H1 (cell line): ENCODE measurements at regions not wholly inside any gene's neighbourhood (a gene's known extent, or its start where the extent isn't known, plus 50 kb on each side); places are given as distances from the start of the nearest gene placed in this dataset.

Source experiments
- CTCF ChIA-PET: fragments of 300-600 bp; sonication (Branson Sonifier 250); formaldehyde crosslinking; loops from one replicate; lab custom pipeline; 2021; ENCODE audit not compliant: partially characterized antibody; lab: Charles Lee
- POLR2A ChIA-PET: fragments of 300-600 bp; sonication (Branson Sonifier 250); formaldehyde crosslinking; loops from one replicate; lab custom pipeline; 2021; ENCODE audit warnings: inconsistent platforms; ENCODE audit not compliant: partially characterized antibody; lab: Charles Lee
- DNase-seq, 2 experiments: peaks; one replicate each; pipeline versions ENCODE4 v3.0.0 to v3.0.0-alpha.2; 2010 to 2022; ENCODE audit warnings: low spot score in 2 of 2, low read depth in 1 of 2, mixed read lengths in 1 of 2
- FAIRE-seq: peaks from 2 replicates; lab custom pipeline; 2011; peaks lifted over from hg19 to GRCh38; lab: Jason Lieb, UNC
- H2AFZ ChIP-seq: 2 replicates; pipeline ENCODE4 v1.8.1; 2012; ENCODE audit warnings: low read length, inconsistent platforms
- H2AK5ac ChIP-seq: 2 replicates; pipeline ENCODE4 v1.6.1; 2013; ENCODE audit warnings: low read depth, low read length
- H2BK120ac ChIP-seq: replicated peaks from 2 replicates; pipeline ENCODE3; 2013; ENCODE audit warnings: low read depth, low read length, inconsistent platforms
- H2BK12ac ChIP-seq: 2 replicates; pipeline ENCODE4 v1.6.1; 2013; ENCODE audit warnings: low read depth, low read length
- H2BK15ac ChIP-seq: 2 replicates; pipeline ENCODE4 v1.6.1; 2013; ENCODE audit warnings: low read length
- H2BK20ac ChIP-seq: 2 replicates; pipeline ENCODE4 v1.6.1; 2013; ENCODE audit warnings: low read length
- H2BK5ac ChIP-seq: 2 replicates; pipeline ENCODE4 v1.6.1; 2013; ENCODE audit warnings: low read depth, low read length
- H3K14ac ChIP-seq: 2 replicates; pipeline ENCODE4 v1.6.1; 2013; ENCODE audit warnings: inconsistent platforms; ENCODE audit not compliant: insufficient read length
- H3K18ac ChIP-seq: 2 replicates; pipeline ENCODE4 v1.6.1; 2013; ENCODE audit warnings: low read length; ENCODE audit errors: extremely low read depth
- H3K23ac ChIP-seq: 2 replicates; pipeline ENCODE4 v1.6.1; 2013; ENCODE audit warnings: inconsistent platforms; ENCODE audit not compliant: insufficient read length
- H3K23me2 ChIP-seq: 2 replicates; pipeline ENCODE4 v1.6.1; 2013; ENCODE audit warnings: low read depth, low read length
- H3K27ac ChIP-seq: 2 replicates; pipeline ENCODE4 v1.6.1; 2011; ENCODE audit warnings: low read depth, low read length, inconsistent platforms
- H3K27me3 ChIP-seq, 4 experiments: replicated peaks in 1 of 4; 1 replicate in 1 of 4; 2 replicates in 3 of 4; pipeline versions ENCODE4 v1.6.1 to v1.8.1; 2011 to 2013; ENCODE audit warnings: low read length in 3 of 4, mild to moderate bottlenecking in 3 of 4, inconsistent platforms in 2 of 4, mixed read lengths in 2 of 4, moderate library complexity in 1 of 4; ENCODE audit not compliant: control insufficient read depth in 3 of 4, insufficient read depth in 3 of 4; ENCODE audit errors: extremely low read depth in 1 of 4
- H3K36me3 ChIP-seq, 4 experiments: 2 replicates each; pipeline versions ENCODE4 v1.6.1 to v1.8.1; 2011 to 2013; ENCODE audit warnings: mild to moderate bottlenecking in 4 of 4, low read length in 3 of 4, moderate library complexity in 2 of 4, control low read depth in 1 of 4, inconsistent platforms in 1 of 4; ENCODE audit not compliant: insufficient read depth in 4 of 4, control insufficient read depth in 2 of 4
- H3K4ac ChIP-seq: replicated peaks from 2 replicates; pipeline ENCODE3; 2013; ENCODE audit warnings: low read length, low read depth, mixed read lengths, inconsistent platforms; ENCODE audit not compliant: insufficient read length
- H3K4me1 ChIP-seq, 4 experiments: replicated peaks in 1 of 4; 1 replicate in 1 of 4; 2 replicates in 3 of 4; pipeline versions ENCODE4 v1.6.1 to v1.8.1; 2011 to 2013; ENCODE audit warnings: low read length in 3 of 4, inconsistent platforms in 2 of 4, mixed read lengths in 1 of 4; ENCODE audit not compliant: insufficient read depth in 4 of 4, control insufficient read depth in 3 of 4
- H3K4me2 ChIP-seq, 2 experiments: 2 replicates each; pipeline versions ENCODE4 v1.6.1 to v1.8.1; 2011 to 2013; ENCODE audit warnings: low read depth in 2 of 2, low read length in 2 of 2, control low read depth in 1 of 2, inconsistent platforms in 1 of 2, mild to moderate bottlenecking in 1 of 2; ENCODE audit not compliant: insufficient read depth in 1 of 2
- H3K4me3 ChIP-seq, 4 experiments: fragments of 200-600, 300-600 bp in 1 of 4; sonication (generic), shearing (Covaris generic), sonication (Bioruptor Twin) in 1 of 4; 2 replicates each; pipeline versions ENCODE4 v1.5.1 to v1.8.1; 2011 to 2016; ENCODE audit warnings: low read length in 4 of 4, low read depth in 3 of 4, control low read depth in 2 of 4, inconsistent platforms in 2 of 4, mild to moderate bottlenecking in 2 of 4, mixed read lengths in 1 of 4, moderate library complexity in 1 of 4; ENCODE audit not compliant: insufficient read depth in 2 of 4; ENCODE audit errors: extremely low read depth in 1 of 4
- H3K56ac ChIP-seq: replicated peaks from 2 replicates; pipeline ENCODE3; 2013; ENCODE audit warnings: low read depth, mild to moderate bottlenecking, mixed read lengths, low read length, inconsistent platforms; ENCODE audit not compliant: insufficient read length
- H3K79me1 ChIP-seq: 2 replicates; pipeline ENCODE4 v1.6.1; 2013; ENCODE audit warnings: low read depth, low read length, control low read depth
- H3K79me2 ChIP-seq, 2 experiments: 2 replicates each; pipeline versions ENCODE4 v1.6.1 to v1.8.1; 2012 to 2013; ENCODE audit warnings: low read length in 2 of 2, mild to moderate bottlenecking in 2 of 2, inconsistent platforms in 1 of 2; ENCODE audit not compliant: insufficient read depth in 2 of 2, control insufficient read depth in 1 of 2
- H3K9ac ChIP-seq, 4 experiments: replicated peaks in 1 of 4; 1 replicate in 1 of 4; 2 replicates in 3 of 4; pipeline versions ENCODE4 v1.6.1 to v1.8.1; 2011 to 2013; ENCODE audit warnings: low read depth in 3 of 4, low read length in 3 of 4, control low read depth in 2 of 4, mild to moderate bottlenecking in 2 of 4, moderate library complexity in 2 of 4, inconsistent platforms in 1 of 4; ENCODE audit errors: extremely low read depth in 1 of 4
- H3K9me3 ChIP-seq, 2 experiments: 2 replicates each; pipeline versions ENCODE4 v1.6.1 to v1.8.1; 2012 to 2013; ENCODE audit warnings: mild to moderate bottlenecking in 2 of 2, moderate library complexity in 2 of 2, control low read depth in 1 of 2, inconsistent platforms in 1 of 2, low read depth in 1 of 2, low read length in 1 of 2, mixed read lengths in 1 of 2; ENCODE audit not compliant: insufficient read depth in 2 of 2
- H4K20me1 ChIP-seq, 2 experiments: replicated peaks in 1 of 2; 2 replicates each; pipeline versions ENCODE3 to v1.8.1; 2011 to 2013; ENCODE audit warnings: inconsistent platforms in 2 of 2, low read length in 2 of 2, mild to moderate bottlenecking in 1 of 2; ENCODE audit not compliant: insufficient read depth in 2 of 2, control insufficient read depth in 1 of 2
- H4K5ac ChIP-seq: 2 replicates; pipeline ENCODE4 v1.6.1; 2013; ENCODE audit warnings: low read length, low read depth, mixed read lengths, inconsistent platforms; ENCODE audit not compliant: insufficient read length
- H4K8ac ChIP-seq: 2 replicates; pipeline ENCODE4 v1.8.0; 2013; ENCODE audit warnings: mild to moderate bottlenecking, moderate library complexity, low read length, inconsistent platforms; ENCODE audit not compliant: insufficient read depth; ENCODE audit errors: extremely low read depth
- H4K91ac ChIP-seq: replicated peaks from 2 replicates; pipeline ENCODE3; 2013; ENCODE audit warnings: low read length, mixed read lengths, inconsistent platforms; ENCODE audit not compliant: insufficient read length
- CHD2 ChIP-seq: IDR thresholded peaks from 2 replicates; pipeline ENCODE4 v1.6.1; 2012; ENCODE audit warnings: low read length, improper control_type of control experiment
- EGR1 ChIP-seq: IDR thresholded peaks from 2 replicates; pipeline ENCODE4 v1.6.1; 2011; ENCODE audit warnings: low read depth, low read length, borderline replicate concordance
- GABPA ChIP-seq: IDR thresholded peaks from 2 replicates; pipeline ENCODE4 v1.6.1; 2011; ENCODE audit warnings: mild to moderate bottlenecking, low read length, moderate library complexity, borderline replicate concordance; ENCODE audit not compliant: insufficient read depth
- RNF2 ChIP-seq: fragments of 200-900, 300-1000 bp; sonication (generic); IDR thresholded peaks from 2 replicates; pipeline ENCODE4 v1.7.1; 2016; ENCODE audit warnings: borderline replicate concordance, low read depth, mild to moderate bottlenecking, antibody characterized with exemption, low read length; ENCODE audit not compliant: poor library complexity, severe bottlenecking; ENCODE audit errors: missing control alignments
- SAP30 ChIP-seq: fragments of 300-600 bp; sonication (generic); IDR thresholded peaks from 2 replicates; pipeline ENCODE4 v1.7.1; 2012; ENCODE audit warnings: low read length, moderate library complexity, mild to moderate bottlenecking, inconsistent platforms; ENCODE audit not compliant: insufficient read depth, insufficient replicate concordance
- SP2 ChIP-seq: IDR thresholded peaks from 2 replicates; pipeline ENCODE4 v1.6.1; 2012; ENCODE audit warnings: mild to moderate bottlenecking, low read length, inconsistent platforms
- SP4 ChIP-seq: IDR thresholded peaks from 2 replicates; pipeline ENCODE4 v1.6.1; 2012; ENCODE audit warnings: low read length, inconsistent platforms
- SRF ChIP-seq: IDR thresholded peaks from 2 replicates; pipeline ENCODE4 v1.6.1; 2011; ENCODE audit warnings: mild to moderate bottlenecking, low read depth, low read length, moderate library complexity
- SUZ12 ChIP-seq: fragments of 200-600 bp; sonication (generic); IDR thresholded peaks from 2 replicates; pipeline ENCODE4 v1.6.1; 2012; ENCODE audit warnings: mild to moderate bottlenecking, inconsistent platforms, low read length, moderate library complexity, mixed read lengths
- TEAD4 ChIP-seq: IDR thresholded peaks from 2 replicates; pipeline ENCODE4 v1.6.1; 2012; ENCODE audit warnings: low read depth, low read length, inconsistent platforms, mixed read lengths
- ZNF274 ChIP-seq: IDR thresholded peaks from 2 replicates; pipeline ENCODE4 v1.7.0; 2012; ENCODE audit warnings: low read length, borderline replicate concordance; ENCODE audit errors: extremely low read depth
- WGBS, 2 experiments: shearing (Covaris generic) in 1 of 2; methylation state at CpG; one replicate each; pipeline versions ENCODE4 v1.1.6 to v1.1.7; 2013 to 2015; ENCODE audit warnings: low lambda C conversion rate in 2 of 2, mixed read lengths in 2 of 2, inconsistent platforms in 1 of 2, low coverage in 1 of 2, missing lambda C conversion rate in 1 of 2; ENCODE audit not compliant: insufficient replicate concordance in 2 of 2, insufficient coverage in 1 of 2, insufficient read length in 1 of 2; ENCODE audit errors: extremely low coverage in 1 of 2, missing lambda C conversion rate in 1 of 2; 5-methylcytosine and 5-hydroxymethylcytosine counted together

DNA sequence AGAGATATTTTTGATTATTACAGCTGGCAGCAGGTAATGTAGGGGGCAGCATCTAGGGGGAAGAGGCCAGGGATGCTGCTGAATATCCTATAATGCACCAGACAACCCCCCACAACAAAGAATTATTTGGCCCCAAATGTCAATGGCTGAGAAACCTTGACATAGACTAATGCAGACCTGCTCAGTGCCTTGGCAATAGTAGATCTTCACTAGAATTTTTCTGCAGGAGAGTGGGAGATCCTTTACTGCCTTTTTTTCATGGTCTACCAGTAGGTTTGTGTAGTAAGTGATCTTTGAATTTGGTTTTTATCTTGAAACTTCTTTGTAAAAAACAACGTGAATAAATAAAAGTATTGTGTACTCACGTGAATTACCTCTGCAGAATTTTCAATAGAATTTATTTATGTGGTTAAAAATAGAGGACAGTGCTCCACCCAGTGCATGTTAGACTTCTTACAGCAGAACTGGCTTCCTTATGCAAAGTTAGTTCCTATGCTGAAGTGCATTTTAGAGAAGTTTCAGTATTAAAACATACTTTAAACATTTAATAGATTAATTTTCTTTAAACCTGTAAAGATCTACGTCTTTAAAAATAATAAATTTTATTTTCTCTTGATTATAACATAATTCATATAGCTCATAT, 199.6 kb upstream of the HDAC9 start:
- no peaks in the 10 kb centered on the region for H3K79me1 ChIP-seq
- no peak overlapping the region for H3K56ac ChIP-seq
- H4K5ac ChIP-seq, result no peak overlapping the region
- H4K8ac ChIP-seq, result no peak overlapping the region
- no peaks in the 10 kb centered on the region for H3K36me3 ChIP-seq
- WGBS, 2 experiments, result 80% methylated on average over 3 of the region's 3 CpGs; no CpG with 5 or more reads in 1 of the 2 experiments
- H2BK5ac ChIP-seq, result no peak overlapping the region
- H3K14ac ChIP-seq, result no peak overlapping the region
- no peak overlapping the region for H3K4ac ChIP-seq
- no peak overlapping the region for H2BK120ac ChIP-seq
- no peak overlapping the region for H2AFZ ChIP-seq
- no peak overlapping the region for H2BK12ac ChIP-seq
- CTCF ChIA-PET, result interaction anchor here (1.2 to 1.4 kb wide), 2 partner anchors 21 to 26 kb away, joined by 3 to 4 read pairs; no protein-coding TSS in a partner anchor
- H3K27ac ChIP-seq, result no peak overlapping the region
- no peak for DNase-seq
- no peaks in the 10 kb centered on the region for H3K79me2 ChIP-seq
- H3K27me3 ChIP-seq, result no peaks in the 10 kb centered on the region
- no peak overlapping the region for H3K23ac ChIP-seq
- FAIRE-seq, result no peak
- H2BK20ac ChIP-seq, result no peak overlapping the region
- no peak overlapping the region for H4K91ac ChIP-seq
- no peaks in the 10 kb centered on the region for H3K4me1 ChIP-seq
- H3K4me3 ChIP-seq, result no peak overlapping the region
- H3K18ac ChIP-seq, result no peak overlapping the region
- H3K4me2 ChIP-seq, result no peak overlapping the region
- no peak overlapping the region for H3K9ac ChIP-seq
- no peak overlapping the region for H2AK5ac ChIP-seq
- POLR2A ChIA-PET, result no interaction called here
- H2BK15ac ChIP-seq, result no peak overlapping the region
- no peaks in the 10 kb centered on the region for H3K9me3 ChIP-seq
- H4K20me1 ChIP-seq, result no peaks in the 10 kb centered on the region
- H3K23me2 ChIP-seq, result no peaks in the 10 kb centered on the region
- TF ChIP-seq SP4 (no peak), SP2 (no peak), TEAD4 (no peak), RNF2 (no peak), SRF (no peak), CHD2 (no peak), GABPA (no peak), EGR1 (no peak), SAP30 (no peak), ZNF274 (no peak), SUZ12 (no peak)
